DMS53 (cell line): ENCODE measurements at regions not wholly inside any gene's neighbourhood (a gene's known extent, or its start where the extent isn't known, plus 50 kb on each side); places are given as distances from the start of the nearest gene placed in this dataset.
"Not testable (repeated sequence)": the region's sequence is repeated elsewhere in the genome, so short reads cannot be mapped to it uniquely, and the experiment has no call there.

Experiments
- DNase-seq: peaks from one replicate; lab custom pipeline; 2025; lab: John Stamatoyannopoulos, UW

DNA sequence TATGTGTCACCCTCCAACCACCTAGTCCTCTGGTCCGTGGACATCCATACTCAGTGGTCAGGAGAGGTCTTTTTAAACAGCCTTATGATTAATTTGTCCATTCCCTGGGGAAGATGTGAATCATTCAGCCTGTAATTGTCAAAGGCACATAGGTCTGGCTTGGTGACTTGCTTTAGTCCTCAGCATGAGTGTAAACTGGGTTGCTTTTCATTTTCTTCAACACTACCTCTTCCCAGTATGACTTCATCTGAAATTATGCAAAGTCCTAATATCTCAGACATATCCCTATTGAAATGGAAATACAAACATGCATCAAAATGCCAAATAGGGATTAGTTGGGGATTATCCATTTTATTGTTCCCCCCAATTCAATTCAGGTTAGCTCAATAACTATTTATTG, 208.3 kb upstream of the AMOT start:
- no peak for DNase-seq

DNA sequence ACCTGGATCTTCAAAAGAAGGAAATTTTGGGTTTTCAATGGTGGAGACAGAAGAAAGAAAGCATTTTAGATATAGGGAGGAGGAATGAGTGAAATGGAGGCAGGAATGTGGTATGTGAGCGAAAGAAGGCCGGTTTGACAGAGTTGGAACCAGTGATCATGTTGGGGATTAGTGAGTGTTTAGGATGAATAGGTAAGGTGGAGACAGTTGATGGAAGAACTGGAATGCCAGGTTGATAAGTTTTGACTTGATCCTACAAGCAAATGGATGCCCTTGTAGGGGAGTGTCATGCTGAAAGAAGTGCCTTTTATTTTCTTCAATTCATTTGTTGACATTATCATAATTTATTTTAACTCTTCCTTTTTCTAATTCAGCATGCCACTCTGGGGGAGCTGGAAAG, 207.8 kb upstream of the AMOT start:
- DNase-seq: no peak

DNA sequence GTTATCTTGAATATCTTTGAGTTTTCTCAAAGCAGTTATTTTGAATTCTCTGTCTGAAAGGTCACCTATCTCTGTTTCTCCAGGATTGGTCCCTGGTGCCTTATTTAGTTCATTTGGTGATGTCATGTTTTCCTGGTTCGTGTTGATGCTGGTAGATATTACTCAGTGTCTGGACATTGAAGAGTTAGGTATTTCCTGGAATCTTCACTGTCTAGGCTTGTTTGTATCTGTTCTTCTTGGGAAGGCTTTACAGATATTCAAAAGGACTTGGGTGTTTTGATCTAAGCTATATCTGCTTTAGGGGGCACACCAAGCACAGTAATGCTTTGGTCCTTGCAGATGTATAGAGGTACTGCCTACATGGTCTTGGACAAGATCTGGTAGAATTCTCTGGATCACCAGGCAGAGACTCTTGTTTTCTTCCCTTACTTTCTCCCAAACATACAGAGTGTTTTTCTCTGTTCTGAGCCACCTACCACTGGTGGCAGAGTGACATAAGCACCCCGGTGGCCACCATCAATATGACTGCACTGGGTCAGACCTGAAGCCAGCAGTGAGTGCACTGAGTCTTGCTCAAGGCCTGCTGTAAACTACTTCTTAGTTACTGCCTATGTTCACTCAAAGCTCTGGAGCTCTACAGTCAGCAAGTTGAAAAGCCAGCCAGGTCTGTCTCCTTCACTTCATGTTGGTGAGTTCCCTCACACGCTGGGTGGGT, 193.5 kb upstream of the AMOT start:
- no peak for DNase-seq

DNA sequence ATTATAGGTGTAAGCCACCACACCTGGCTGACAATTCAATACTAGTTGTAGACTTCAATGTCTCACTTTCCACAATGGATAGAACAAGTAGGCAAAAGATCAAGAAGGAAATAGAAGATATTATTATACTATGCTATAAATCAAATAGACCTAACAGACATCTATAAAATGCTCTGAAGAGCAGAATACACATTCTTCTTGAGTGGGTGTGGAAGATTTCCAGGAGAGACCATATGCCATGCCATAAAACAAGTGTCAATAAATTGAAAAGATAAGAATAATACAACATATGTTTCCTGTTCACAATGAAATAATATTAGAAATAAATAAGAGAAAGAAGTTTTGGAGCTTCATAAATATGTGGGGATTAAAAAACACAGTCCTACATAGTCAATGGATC, 179.3 kb upstream of the AMOT start:
- DNase-seq: no peak

DNA sequence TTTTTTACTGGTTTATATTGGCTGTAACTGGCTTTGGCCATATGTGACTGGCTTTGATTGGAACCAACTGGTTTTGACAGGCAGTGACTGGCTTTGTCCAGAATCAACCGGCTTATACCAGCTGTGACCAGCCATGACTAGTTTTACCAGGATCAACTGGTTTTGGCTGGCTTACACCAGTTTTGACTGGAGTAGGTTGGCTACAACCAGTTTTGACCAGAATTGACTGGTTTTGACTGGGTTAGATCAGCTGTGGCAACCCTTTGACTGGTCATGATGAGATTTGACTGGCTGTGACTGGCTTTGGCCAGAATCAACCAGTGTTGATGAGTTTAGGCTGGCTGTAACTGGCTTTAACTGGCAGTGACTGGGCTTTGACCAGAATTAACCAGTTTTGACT, 169.2 kb upstream of the AMOT start:
- no peak for DNase-seq

DNA sequence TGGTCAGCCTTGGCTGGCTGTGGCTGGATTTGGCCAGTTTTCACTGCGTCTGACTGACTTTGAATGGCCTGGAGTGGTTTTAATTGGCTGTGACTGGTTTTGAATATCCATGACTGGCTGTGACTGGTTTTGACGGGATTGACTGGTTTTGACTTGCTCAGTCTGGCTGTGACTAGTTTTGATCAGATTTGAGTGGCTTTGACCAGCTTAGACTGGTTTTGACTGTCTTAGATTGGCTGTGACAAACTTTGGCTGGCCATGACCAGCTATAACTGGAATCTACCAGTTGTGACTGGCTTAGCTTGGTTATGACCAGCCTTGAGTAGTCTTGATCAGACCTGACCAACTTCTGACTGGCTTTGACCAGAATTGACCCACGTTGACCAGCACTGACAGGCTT, 168.4 kb upstream of the AMOT start:
- no peak for DNase-seq

DNA sequence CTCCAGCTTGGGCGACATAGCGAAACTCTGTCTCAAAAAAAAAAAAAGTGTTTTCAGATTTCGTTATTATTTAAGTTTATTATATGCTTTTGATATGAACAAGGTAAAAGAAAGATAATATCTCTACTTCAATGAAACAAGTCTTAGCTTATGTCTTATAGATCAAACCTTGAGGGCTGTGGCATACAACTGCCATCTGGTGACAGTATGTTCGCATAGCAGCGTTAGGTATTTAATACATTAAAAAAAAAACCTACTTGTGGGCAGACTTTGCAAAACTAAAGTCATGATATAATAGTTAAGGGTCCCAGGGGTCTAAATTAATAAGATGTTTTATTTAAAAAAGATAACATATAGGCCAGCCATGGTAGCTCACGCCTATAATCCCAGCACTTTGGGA, 161.2 kb upstream of the AMOT start:
- peak; percentile 20 for DNase-seq

DNA sequence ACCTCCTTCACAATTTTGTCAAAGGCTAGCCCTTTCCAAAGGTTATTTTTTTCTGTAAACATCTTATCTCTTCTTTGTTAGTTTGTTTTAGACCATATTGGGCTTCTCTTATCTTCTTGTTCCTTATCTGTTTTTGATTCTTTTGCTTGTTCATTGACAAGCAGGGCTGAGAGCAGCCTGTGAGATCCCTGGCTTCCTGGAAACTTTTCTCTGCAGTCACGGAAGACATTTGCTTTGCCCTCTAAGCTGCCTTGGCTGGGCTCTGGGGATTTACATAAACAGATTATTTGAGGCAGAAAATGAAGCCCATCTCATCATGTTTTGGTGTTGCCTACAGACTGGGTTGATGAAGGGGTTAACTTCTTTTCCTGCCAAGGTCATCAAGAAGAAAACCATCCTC, 157.4 kb upstream of the AMOT start:
- DNase-seq: no peak

DNA sequence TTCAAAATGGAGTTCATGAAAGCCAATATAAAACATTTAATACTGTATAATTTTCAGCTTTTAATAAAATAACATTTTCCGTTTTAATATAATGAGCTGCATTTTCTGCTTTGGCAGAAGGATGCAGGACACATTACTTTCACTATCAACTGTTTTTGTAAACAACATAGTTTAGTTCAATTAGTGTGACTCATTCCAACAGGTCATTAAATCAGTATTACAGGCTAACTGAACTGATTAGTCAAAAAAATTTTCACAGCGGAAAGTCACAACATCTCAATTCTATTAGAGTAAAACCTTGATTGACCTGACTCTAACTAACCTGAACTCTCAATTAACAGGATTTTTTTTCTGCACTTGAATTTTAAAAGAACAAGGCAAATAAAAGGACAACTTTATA, 151.2 kb upstream of the AMOT start:
- no peak for DNase-seq

DNA sequence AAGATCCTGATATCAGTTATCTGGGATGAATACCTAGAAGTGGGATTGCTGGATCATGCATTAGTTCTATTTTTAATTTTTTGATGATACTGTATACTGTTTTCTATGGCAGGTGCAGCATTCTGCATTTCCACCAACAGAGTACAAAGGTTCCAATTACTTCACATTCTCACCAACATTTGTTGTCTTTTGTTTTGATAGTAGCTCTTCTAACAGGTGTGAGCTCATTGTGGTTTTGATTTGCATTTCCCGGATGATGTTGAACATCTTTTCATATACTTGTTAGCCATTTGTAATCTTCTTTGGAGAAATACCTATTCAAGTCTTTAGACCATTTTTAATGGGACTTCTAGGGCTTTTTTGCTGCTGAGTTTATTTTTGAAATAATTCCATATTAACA, 139.2 kb upstream of the AMOT start:
- no peak for DNase-seq

DNA sequence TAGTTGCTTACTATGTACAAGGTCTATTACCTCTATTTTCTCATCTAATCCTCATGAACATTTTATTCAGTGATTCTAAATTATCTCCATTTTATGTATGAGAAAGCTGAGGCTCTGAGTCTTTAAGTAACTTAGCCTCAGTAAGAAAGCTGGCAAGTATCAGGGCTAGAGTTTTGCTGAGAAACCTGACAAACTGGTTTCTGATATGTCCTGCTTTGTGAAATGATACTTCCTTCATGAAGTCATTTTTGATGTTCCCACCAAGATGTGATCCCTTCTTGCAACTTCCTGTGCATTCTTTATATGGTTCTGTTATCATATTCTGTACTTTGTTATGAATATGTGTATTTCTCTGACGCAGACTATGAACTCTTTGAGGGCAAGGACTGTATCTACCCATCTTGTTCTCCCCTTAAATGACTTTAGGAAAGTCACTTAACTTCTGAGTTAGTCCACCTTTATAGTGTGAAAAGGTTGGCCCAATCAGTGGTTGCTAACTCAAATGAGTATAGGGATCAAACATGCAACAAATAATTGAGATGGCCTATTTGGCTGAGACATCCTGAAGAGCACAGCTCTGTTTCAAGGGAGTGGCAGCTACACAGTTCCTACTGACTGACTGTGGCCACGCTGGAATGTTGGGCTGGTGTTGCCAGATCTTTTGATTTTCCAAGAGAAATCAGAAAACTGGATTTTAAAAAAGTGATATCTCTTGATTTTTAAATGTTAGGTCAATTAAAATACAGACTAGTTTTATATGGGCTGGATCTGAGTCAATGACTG, 127.9 kb upstream of the AMOT start:
- DNase-seq: peak; percentile 53

DNA sequence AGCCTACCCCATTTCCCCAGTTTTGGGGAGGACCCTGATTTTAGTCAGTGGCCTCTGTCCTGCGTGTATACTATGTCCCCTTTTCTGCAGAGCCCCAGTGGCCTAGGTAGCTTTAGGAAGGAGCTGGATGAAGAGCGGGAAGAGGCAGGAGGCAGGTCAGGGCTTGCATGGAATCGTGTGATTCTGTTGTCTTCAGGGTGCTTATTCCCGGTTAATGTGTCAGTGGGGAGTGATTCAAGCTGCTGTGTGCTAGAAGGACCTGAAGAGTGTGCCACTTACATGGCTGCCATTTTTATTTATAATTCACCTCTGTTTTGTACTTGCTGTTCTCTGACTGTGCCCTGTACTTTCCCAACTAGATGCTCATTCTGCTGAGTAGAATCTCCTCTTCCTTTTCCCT, 127.3 kb upstream of the AMOT start:
- DNase-seq: no peak

DNA sequence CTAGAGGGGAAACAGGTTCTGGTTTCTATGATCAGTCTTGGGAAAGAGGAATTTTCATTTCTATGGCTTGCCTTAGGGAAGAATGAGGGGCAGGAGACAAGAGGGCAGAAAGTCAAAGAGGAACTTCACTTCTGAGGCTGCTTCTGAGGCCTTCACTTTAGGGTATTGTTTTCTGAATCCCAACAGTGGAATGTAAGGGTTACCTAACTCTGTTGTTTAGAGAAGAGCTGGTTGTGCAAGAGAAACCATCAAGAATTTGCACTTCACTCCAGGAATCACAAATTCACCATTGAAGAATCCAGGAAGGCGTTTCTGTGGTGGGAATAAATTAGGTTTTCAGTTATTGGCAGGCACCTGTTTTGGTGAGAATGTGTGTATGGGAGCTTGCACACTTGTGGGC, 126.7 kb upstream of the AMOT start:
- no peak for DNase-seq

DNA sequence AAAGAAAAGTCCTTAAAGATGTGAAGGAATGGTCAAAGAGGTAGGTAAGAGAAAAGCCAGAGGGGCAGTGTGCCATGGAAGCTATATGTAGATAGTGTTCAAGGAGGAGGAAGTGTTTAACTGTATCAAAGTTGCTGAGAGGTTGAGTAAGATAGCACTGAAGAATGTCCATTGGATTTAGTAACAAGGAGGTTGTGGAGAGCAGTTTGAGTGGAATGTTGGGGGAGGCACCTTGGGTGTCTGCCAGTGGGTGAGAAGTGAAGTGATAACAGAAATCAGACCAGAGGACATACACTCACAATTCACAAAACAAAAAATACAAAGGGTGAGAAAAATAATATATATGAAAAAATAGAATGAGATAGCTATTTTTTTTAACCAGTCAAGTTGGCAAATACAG, 121.3 kb upstream of the AMOT start:
- DNase-seq: no peak

DNA sequence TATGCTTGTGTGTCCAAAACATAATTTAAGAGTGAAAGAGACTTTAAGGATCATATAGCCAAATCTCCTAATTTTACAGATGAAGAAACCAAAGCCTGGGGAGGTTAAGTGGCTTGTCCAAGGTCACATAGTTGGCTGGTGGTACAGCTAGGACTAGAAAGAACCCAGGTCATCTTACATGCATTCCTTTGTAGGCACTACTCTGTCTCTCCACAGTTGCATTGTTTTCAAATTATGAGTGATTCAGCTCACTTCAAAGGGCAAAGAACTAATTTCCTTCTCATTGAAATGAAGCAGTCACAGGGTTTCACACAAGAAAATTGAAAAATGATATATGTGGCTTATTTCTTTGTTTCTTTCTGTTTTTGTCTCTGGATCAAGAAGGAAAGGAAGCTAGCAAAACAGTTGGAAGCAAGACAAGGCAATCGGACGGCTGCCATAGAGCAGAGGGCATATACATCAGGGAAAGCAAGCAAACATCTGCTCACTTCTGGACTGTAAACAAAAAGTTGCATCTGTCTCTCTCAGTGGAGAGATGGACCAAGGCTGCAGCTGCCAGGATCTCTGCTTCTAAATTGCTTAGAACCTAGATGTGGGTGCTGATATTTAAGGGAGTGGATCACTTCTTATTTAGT, 107.5 kb upstream of the AMOT start:
- DNase-seq: no peak

DNA sequence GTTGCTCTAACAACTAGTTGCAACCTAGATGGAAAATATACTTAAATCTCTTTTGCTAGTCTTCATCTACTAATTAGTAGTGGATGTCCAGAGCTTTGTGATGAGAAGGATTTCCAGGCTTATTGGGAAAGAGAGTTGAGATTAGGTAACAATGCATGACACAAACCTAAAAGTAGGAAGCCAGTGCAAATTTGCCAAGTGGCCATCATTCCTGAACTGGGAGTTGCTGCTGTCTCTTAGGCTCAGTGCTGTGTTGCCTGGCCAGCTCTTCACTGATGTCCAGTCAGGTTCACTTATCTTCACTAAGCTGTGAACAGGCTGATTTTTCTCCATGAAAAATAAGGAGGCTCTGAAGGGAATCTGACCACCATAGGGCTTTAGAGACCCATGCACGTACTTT, 105.6 kb upstream of the AMOT start:
- no peak for DNase-seq

DNA sequence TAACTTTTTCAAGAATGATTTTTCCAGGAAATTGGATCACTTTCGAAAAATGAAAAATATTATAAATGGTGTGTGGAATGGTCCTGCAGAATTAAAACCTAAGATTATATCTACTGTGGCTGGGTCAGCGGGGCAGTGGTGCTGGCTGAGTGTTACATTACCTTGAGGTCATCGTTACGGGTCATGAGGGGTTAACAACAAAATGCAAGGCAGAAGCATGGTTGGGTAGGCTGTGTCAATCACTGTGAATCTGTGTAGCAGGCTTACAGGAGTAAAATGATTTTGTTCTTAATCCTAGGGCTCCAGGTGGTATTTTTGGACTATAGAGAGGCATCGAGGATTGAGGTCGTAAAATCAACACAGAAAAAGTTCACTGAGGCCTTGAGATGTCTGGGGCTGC, 105.2 kb upstream of the AMOT start:
- no peak for DNase-seq

DNA sequence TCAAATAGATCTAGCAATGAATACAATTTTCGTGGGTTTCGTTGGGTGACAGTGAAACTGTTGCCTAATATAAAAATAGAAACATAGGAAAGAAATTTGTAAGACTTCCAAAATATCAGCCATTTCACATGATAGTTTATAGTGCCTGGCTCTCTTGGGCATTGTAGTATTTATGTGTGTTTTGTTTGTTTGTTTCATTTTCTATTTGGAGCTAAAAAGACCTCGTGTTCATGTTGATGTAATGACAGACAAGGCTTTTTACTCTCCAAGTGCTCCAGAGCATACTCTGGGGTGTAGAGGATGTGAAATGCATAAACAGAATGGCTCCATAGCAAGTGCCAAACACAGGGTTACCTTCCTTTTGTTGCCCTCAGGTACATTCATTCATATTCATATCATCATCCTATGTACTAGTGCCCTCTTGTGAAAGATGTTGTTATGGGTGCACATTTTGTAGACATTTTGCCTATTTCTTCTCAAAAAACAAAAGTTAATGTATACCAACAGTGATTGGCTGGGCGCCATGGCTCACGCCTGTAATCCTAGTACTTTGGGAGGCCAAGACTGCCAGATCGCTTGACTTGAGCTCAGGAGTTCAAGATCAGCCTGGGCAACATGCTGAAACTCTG, 100.7 kb upstream of the AMOT start:
- DNase-seq: peak; percentile 29

DNA sequence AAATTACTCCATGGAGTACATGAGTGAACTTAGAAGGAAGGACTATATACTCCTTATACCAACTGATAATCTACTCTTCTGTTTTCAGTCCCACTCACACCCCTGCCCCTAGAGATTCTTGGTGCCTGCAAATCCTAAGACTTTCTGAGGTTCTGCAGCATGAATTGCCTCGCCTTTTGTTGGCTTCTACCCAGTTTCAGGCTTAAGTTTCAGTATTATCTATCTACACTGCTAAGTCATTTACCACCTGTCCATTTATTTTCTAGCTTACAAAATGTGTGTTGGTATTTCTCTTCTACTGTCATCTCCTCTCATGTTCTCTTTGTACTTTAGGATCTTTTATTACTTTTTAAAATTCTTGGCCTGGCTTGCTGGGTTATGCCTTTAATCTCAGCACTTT, 94.4 kb upstream of the AMOT start:
- DNase-seq: no peak

DNA sequence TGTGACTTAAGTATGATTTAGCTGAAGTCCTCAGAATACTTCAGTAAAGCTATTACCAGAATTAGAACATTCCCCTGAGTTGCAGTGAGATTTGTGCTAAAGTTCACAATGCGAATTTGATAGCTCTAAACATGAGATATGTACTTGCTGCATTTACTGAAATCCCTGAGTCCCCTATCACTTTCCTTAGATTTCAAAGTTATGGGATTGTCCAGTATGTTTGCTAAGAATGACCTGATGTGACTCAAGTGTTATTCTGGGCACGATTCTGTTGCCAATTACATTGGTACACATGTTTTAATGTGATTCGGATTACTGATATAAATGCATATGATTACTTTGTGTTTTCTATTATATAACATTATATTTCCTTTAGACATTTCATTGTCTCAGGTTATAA, 91.3 kb upstream of the AMOT start:
- no peak for DNase-seq

DNA sequence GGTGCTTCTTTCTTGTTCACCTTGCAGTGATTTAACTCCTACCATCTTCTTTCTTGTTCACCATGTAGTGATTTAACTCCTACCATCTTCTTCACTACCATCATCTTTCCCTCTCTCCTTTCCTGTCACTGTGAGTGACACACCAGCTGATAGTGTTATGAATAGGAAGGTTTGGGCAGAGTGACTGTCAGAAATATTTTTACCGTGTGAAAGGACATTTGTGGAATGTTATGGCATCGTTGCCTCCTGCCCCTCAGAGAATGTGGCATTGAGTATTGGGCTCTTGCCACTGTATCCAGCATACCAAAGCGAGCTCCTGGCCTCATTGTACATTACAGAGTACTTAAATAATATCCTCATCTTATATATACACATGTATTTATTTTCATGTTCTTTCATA, 90.8 kb upstream of the AMOT start:
- DNase-seq: no peak

DNA sequence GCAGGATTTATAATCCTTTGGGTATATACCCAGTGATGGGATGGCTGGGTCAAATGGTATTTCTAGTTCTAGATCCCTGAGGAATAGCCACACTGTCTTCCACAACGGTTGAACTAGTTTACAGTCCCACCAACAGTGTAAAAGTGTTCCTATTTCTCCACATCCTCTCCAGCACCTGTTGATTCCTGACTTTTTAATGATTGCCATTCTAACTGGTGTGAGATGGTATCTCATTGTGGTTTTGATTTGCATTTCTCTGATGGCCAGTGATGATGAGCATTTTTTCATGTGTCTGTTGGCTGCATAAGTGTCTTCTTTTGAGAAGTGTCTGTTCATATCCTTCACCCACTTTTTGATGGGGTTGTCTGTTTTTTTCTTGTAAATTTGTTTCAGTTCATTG, 82.8 kb upstream of the AMOT start:
- not testable (repeated sequence) for DNase-seq

DNA sequence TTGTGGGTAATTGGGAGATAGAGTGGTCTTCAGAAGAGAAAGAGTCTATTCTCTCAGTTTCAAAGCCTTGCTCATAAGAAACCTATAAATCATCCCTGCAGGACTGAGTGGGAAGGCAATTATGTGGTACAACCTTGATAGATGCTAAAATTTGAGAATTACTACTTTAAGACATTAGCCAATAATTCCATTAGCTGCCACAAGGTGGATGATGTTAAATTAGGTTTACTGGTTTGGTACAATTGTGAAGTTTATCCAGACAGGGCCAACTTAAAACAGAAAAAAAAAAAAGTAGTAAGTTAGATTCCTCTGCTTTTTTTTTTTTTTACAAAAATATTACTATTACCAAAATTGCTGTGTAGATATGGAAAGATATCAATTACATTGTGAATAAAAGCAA, 73.2 kb upstream of the AMOT start:
- DNase-seq: peak; percentile 7
